ENCODE measurements at regions not wholly inside any gene's neighbourhood (a gene's known extent, or its start where the extent isn't known, plus 50 kb on each side); places are given as distances from the start of the nearest gene placed in this dataset.

DNA sequence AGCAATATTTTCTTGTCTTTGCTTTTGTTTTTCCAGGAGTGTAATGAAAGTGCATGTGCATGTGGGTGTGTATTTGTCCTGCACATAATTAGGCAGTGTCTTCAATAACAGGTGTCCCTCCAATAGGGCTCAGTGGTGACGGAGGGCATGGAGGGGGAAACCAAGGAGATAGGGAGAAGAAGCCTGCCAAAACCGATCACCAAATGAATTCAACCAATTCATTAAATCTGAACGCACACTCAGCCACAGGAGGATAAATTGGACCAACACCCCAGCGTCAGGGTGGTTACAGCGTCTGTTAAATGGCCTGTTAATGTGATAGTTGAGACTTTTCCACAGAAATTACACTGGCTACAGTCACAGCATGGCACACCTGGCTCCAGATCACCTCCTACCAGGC is 527.6 kb downstream of the CD83 start:
- no peak for TF ChIP-seq NR3C1 (CRISPR knock-in tag; conservative IDR thresholded peaks at IDR 0.05; ENCODE audit: low read depth)
- TF ChIP-seq ELF4 (CRISPR knock-in tag; IDR thresholded peaks at IDR 0.05; ENCODE audit: low read depth) = no peak
- TF ChIP-seq, protein P1, sequence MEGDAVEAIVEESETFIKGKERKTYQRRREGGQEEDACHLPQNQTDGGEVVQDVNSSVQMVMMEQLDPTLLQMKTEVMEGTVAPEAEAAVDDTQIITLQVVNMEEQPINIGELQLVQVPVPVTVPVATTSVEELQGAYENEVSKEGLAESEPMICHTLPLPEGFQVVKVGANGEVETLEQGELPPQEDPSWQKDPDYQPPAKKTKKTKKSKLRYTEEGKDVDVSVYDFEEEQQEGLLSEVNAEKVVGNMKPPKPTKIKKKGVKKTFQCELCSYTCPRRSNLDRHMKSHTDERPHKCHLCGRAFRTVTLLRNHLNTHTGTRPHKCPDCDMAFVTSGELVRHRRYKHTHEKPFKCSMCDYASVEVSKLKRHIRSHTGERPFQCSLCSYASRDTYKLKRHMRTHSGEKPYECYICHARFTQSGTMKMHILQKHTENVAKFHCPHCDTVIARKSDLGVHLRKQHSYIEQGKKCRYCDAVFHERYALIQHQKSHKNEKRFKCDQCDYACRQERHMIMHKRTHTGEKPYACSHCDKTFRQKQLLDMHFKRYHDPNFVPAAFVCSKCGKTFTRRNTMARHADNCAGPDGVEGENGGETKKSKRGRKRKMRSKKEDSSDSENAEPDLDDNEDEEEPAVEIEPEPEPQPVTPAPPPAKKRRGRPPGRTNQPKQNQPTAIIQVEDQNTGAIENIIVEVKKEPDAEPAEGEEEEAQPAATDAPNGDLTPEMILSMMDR (IDR thresholded peaks at IDR 0.05) = no peak
- TF ChIP-seq ZNF263 (CRISPR knock-in tag; IDR thresholded peaks at IDR 0.05; ENCODE audit: low read depth) = no peak
- no peak for TF ChIP-seq SP1 (CRISPR knock-in tag; conservative IDR thresholded peaks at IDR 0.05)
- TF ChIP-seq FOXJ3 (CRISPR knock-in tag; IDR thresholded peaks at IDR 0.05; ENCODE audit: borderline replicate concordance) = no peak
- TF ChIP-seq FOXK1 (CRISPR knock-in tag; IDR thresholded peaks at IDR 0.05) = no peak
- TF ChIP-seq TEAD4 (CRISPR knock-in tag; IDR thresholded peaks at IDR 0.05) = no peak
